Stimulated activated CD4-positive, alpha-beta T cell treated with anti-CD3 and anti-CD28 coated beads, Interleukin-1b, Interleukin-23, amount 100 ng/mL, for 24 hours (primary cell): ENCODE measurements at regions not wholly inside any gene's neighbourhood (a gene's known extent, or its start where the extent isn't known, plus 50 kb on each side); places are given as distances from the start of the nearest gene placed in this dataset.
"Not testable (repeated sequence)": the region's sequence is repeated elsewhere in the genome, so short reads cannot be mapped to it uniquely, and the experiment has no call there.

ENCODE experiments used
- DNase-seq, 4 experiments: peaks; one replicate each; pipeline ENCODE4 v3.0.0-alpha.2; 2020; ENCODE audit warnings: low read depth in 4 of 4, low spot score in 1 of 4

GRCh38 chr21:36207577-36208320 lies 51.1 kb downstream of the DOP1B start:
- DNase-seq: no peak

- DNase-seq: no peak
Measured at GRCh38 chr21:36208326-36209013, 51.8 kb downstream of the DOP1B start.

GRCh38 chr21:36209626-36210171 lies 53.1 kb downstream of the DOP1B start:
- peak in 3 of 4 experiments; percentile 5 to 13 (median 12) for DNase-seq

GRCh38 chr21:36210779-36211659 lies 54.4 kb downstream of the DOP1B start:
- no peak for DNase-seq

- DNase-seq: no peak
Measured at GRCh38 chr21:36211660-36212512, 55.3 kb downstream of the DOP1B start.

- DNase-seq: no peak
Measured at GRCh38 chr21:36212513-36212780, 55.8 kb downstream of the DOP1B start.

- no peak for DNase-seq
Measured at GRCh38 chr21:36214561-36214960, 57.9 kb downstream of the DOP1B start.

GRCh38 chr21:36217743-36218142 lies 61.1 kb downstream of the DOP1B start:
- no peak for DNase-seq

- no peak for DNase-seq
Measured at GRCh38 chr21:36218691-36219090, 62.1 kb downstream of the DOP1B start.

GRCh38 chr21:36223451-36223850 lies 66.8 kb downstream of the DOP1B start:
- DNase-seq: no peak

- DNase-seq: no peak
Measured at GRCh38 chr21:36229181-36229580, 72.6 kb downstream of the DOP1B start.

- DNase-seq: not testable (repeated sequence)
Measured at GRCh38 chr21:36231444-36231843, 74.8 kb downstream of the DOP1B start.

GRCh38 chr21:36232641-36233040 lies 76.0 kb downstream of the DOP1B start:
- DNase-seq: no peak

- DNase-seq: no peak
Measured at GRCh38 chr21:36235058-36235582, 78.5 kb downstream of the DOP1B start.

- no peak for DNase-seq
Measured at GRCh38 chr21:36236052-36236730, 79.6 kb downstream of the DOP1B start.

GRCh38 chr21:36237441-36237840 lies 80.8 kb downstream of the DOP1B start:
- no peak for DNase-seq

- no peak for DNase-seq
Measured at GRCh38 chr21:36239585-36239984, 80.4 kb upstream of the MORC3 start.

- no peak for DNase-seq
Measured at GRCh38 chr21:36241717-36242116, 78.3 kb upstream of the MORC3 start.

- no peak for DNase-seq
Measured at GRCh38 chr21:36245115-36245514, 74.9 kb upstream of the MORC3 start.

GRCh38 chr21:36245649-36246048 lies 74.3 kb upstream of the MORC3 start:
- DNase-seq: no peak
